ENCODE measurements at regions not wholly inside any gene's neighbourhood (a gene's known extent, or its start where the extent isn't known, plus 50 kb on each side); places are given as distances from the start of the nearest gene placed in this dataset.

DNA sequence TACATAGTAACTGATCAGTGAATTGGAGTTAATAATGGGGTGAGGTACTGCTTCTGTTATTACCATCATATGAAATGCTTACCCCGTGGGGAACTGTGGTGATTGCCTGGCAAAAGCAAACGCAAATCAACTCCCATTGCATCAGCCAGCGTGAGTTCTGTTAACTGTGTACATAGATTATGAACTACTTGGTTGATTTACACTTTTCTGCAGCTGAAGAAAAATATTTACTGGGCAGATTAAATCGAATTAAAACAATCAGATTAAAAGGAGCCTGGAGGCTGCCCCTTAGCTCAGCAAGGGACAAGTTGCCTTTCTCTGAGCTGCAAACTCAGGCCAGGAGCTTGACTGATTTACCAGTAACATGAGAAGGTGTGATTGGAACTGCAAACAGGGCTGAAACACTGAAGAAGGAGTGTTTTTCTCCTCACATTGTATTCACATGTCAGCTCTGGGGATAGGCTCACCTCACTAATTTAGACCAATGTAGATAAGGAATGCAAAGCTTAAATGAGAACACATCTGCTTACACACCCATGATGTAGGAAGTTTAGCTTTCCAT is 220.1 kb downstream of the OSR1 start:
- Histone ChIP-seq H3K27ac (no peak overlapping the region), H3K4me1 (no peaks in the 10 kb centered on the region), H3K9me3 (no peaks in the 10 kb centered on the region), H3K27me3 (no peaks in the 10 kb centered on the region), H3K4me3 (no peak overlapping the region), H3K36me3 (no peaks in the 10 kb centered on the region)
- DNase-seq: no peak
- in situ Hi-C loops (cut with MboI; ENCODE audit: low pct_ligation_motif_present in 1 of 4, low pct_unique_long_range_greater_than_20kb in 1 of 4, low sequenced_read_pairs in 3 of 4): no loop called here
- intact Hi-C loops (cut with DNase I; ENCODE audit: low total_unique reads): no loop called here
- no peak for TF ChIP-seq POLR2A (IDR thresholded peaks at IDR 0.05)
- no peak for TF ChIP-seq POLR2AphosphoS5 (IDR thresholded peaks at IDR 0.05)
- TF ChIP-seq, protein P1, sequence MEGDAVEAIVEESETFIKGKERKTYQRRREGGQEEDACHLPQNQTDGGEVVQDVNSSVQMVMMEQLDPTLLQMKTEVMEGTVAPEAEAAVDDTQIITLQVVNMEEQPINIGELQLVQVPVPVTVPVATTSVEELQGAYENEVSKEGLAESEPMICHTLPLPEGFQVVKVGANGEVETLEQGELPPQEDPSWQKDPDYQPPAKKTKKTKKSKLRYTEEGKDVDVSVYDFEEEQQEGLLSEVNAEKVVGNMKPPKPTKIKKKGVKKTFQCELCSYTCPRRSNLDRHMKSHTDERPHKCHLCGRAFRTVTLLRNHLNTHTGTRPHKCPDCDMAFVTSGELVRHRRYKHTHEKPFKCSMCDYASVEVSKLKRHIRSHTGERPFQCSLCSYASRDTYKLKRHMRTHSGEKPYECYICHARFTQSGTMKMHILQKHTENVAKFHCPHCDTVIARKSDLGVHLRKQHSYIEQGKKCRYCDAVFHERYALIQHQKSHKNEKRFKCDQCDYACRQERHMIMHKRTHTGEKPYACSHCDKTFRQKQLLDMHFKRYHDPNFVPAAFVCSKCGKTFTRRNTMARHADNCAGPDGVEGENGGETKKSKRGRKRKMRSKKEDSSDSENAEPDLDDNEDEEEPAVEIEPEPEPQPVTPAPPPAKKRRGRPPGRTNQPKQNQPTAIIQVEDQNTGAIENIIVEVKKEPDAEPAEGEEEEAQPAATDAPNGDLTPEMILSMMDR (IDR thresholded peaks at IDR 0.05): no peak
- no peak for TF ChIP-seq EP300 (IDR thresholded peaks at IDR 0.05; ENCODE audit: low read depth)
- WGBS, 2 donors (ENCODE audit: low coverage in 1 of 2): 57% methylated on average over 4 of the region's 4 CpGs; no CpG with 5 or more reads in 1 of the 2 donors

DNA sequence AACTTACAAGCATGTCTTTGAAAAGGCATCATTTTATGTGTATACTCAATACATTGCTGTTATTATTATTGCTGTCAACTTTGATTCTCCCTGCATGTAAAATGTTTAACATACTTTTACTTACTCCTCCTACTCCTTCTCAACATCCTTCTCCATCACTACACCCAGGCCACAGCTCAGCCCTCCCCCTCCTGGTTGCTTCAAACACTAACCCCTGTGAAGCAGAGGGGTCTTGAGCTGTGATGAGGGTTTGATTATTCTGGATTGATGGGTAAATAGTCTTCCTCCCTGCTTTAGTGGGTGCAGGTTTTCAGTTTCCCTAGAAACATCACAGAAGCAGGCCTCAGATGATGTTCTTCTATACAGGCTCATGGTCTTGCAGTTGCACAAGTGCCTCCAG is 221.0 kb downstream of the OSR1 start:
- no peak for DNase-seq
- Histone ChIP-seq H3K36me3 (no peaks in the 10 kb centered on the region), H3K27ac (no peak overlapping the region), H3K27me3 (no peaks in the 10 kb centered on the region), H3K4me1 (no peaks in the 10 kb centered on the region), H3K9me3 (no peaks in the 10 kb centered on the region), H3K4me3 (no peak overlapping the region)
- TF ChIP-seq, protein P1 (IDR thresholded peaks at IDR 0.05): no peak
- TF ChIP-seq POLR2AphosphoS5 (IDR thresholded peaks at IDR 0.05) (no peak), EP300 (IDR thresholded peaks at IDR 0.05; ENCODE audit: low read depth) (no peak), POLR2A (IDR thresholded peaks at IDR 0.05) (no peak)
- intact Hi-C loops (cut with DNase I; ENCODE audit: low total_unique reads) (no loop called here), in situ Hi-C loops (cut with MboI; ENCODE audit: low pct_ligation_motif_present in 1 of 4, low pct_unique_long_range_greater_than_20kb in 1 of 4, low sequenced_read_pairs in 3 of 4) (no loop called here)

DNA sequence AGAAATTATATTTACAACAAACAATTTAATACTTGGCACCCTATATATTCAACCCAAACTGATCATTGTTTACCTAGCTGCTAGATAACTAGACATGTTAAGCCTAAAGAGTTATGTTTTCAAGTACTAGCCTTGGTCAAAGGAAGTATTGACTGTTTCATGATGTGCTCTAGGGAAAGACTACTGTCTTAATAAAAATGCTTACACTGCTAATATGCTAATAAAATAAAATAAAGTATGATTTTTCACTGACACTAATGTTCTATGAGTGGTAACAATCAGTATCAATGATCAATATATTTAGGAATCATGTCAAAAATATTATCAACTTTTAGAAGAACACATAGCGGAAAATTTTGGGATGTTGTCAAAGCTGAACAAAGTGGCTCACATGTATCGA is 225.5 kb downstream of the OSR1 start:
- DNase-seq: no peak
- Histone ChIP-seq H3K9me3 (no peaks in the 10 kb centered on the region), H3K27ac (no peak overlapping the region), H3K4me1 (no peaks in the 10 kb centered on the region), H3K36me3 (no peaks in the 10 kb centered on the region), H3K4me3 (no peak overlapping the region), H3K27me3 (no peaks in the 10 kb centered on the region)
- 86 to 90% methylated on average over 2 of the region's 2 CpGs for WGBS, 2 donors (ENCODE audit: low coverage in 1 of 2)
- TF ChIP-seq, protein P1 (IDR thresholded peaks at IDR 0.05): no peak
- no peak for TF ChIP-seq EP300 (IDR thresholded peaks at IDR 0.05; ENCODE audit: low read depth)
- TF ChIP-seq POLR2A (IDR thresholded peaks at IDR 0.05): no peak
- TF ChIP-seq POLR2AphosphoS5 (IDR thresholded peaks at IDR 0.05): no peak
- in situ Hi-C loops (cut with MboI; ENCODE audit: low pct_ligation_motif_present in 1 of 4, low pct_unique_long_range_greater_than_20kb in 1 of 4, low sequenced_read_pairs in 3 of 4) (no loop called here), intact Hi-C loops (cut with DNase I; ENCODE audit: low total_unique reads) (no loop called here)

DNA sequence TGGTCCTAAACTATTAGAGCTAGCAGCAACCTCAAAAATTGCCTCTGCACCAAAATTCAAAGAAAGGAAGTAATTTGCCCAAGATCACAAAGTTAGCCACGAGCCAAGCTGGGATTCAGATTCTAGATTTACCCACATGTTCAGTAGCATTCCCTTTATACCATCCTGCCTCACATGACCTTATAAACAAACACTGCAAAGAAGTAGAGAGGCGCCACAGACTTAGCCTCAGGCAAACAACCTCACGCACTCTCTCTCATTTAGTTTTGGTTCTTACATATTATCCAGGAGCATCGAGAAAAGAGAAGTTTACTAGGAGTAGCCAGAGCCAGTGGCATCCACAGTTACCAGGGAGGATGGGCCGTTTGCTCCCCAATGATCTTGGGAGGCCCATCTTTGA is 226.6 kb downstream of the OSR1 start:
- Histone ChIP-seq H3K9me3 (no peaks in the 10 kb centered on the region), H3K36me3 (no peaks in the 10 kb centered on the region), H3K27me3 (no peaks in the 10 kb centered on the region), H3K27ac (no peak overlapping the region), H3K4me3 (no peak overlapping the region), H3K4me1 (no peaks in the 10 kb centered on the region)
- no peak for DNase-seq
- in situ Hi-C loops (cut with MboI; ENCODE audit: low pct_ligation_motif_present in 1 of 4, low pct_unique_long_range_greater_than_20kb in 1 of 4, low sequenced_read_pairs in 3 of 4) (no loop called here), intact Hi-C loops (cut with DNase I; ENCODE audit: low total_unique reads) (no loop called here)
- TF ChIP-seq POLR2AphosphoS5 (IDR thresholded peaks at IDR 0.05): no peak
- TF ChIP-seq POLR2A (IDR thresholded peaks at IDR 0.05): no peak
- TF ChIP-seq, protein P1 (IDR thresholded peaks at IDR 0.05): no peak
- TF ChIP-seq EP300 (IDR thresholded peaks at IDR 0.05; ENCODE audit: low read depth): no peak
- WGBS, 2 donors (ENCODE audit: low coverage in 1 of 2): 65 to 85% methylated on average over 4 to 5 of the region's 5 CpGs
